Astrocyte (in vitro differentiated cells and primary cell): ENCODE measurements at regions not wholly inside any gene's neighbourhood (a gene's known extent, or its start where the extent isn't known, plus 50 kb on each side); places are given as distances from the start of the nearest gene placed in this dataset.

Experiments used
- DNase-seq: peaks from one replicate; pipeline ENCODE4 v3.0.0-alpha.2; 2010; ENCODE audit warnings: low read depth
- FAIRE-seq: peaks from 2 replicates; lab custom pipeline; 2011; peaks lifted over from hg19 to GRCh38; lab: Jason Lieb, UNC
- H2AFZ ChIP-seq: 2 replicates; pipeline ENCODE4 v1.6.0; 2012; ENCODE audit warnings: low read depth, low read length, inconsistent platforms
- H3K27ac ChIP-seq: 2 replicates; pipeline ENCODE4 v1.5.1; 2011; ENCODE audit warnings: low read depth, low read length, inconsistent platforms
- H3K27me3 ChIP-seq: 2 replicates; pipeline ENCODE4 v1.6.0; 2011; ENCODE audit warnings: low read length, inconsistent platforms; ENCODE audit not compliant: insufficient read depth
- H3K36me3 ChIP-seq: 2 replicates; pipeline ENCODE4 v1.5.1; 2011; ENCODE audit warnings: low read length, inconsistent platforms; ENCODE audit not compliant: insufficient read depth
- H3K4me1 ChIP-seq: 2 replicates; pipeline ENCODE4 v1.5.1; 2011; ENCODE audit warnings: low read length, inconsistent platforms; ENCODE audit not compliant: insufficient read depth
- H3K4me2 ChIP-seq: 2 replicates; pipeline ENCODE4 v1.6.0; 2012; ENCODE audit warnings: low read length, inconsistent platforms
- H3K4me3 ChIP-seq: 2 replicates; pipeline ENCODE4 v1.5.1; 2011; ENCODE audit warnings: low read depth, mild to moderate bottlenecking, low read length, inconsistent platforms; ENCODE audit not compliant: insufficient read depth
- H3K79me2 ChIP-seq: 2 replicates; pipeline ENCODE4 v1.6.0; 2012; ENCODE audit warnings: mild to moderate bottlenecking, low read length, inconsistent platforms; ENCODE audit not compliant: insufficient read depth
- H3K9ac ChIP-seq: 2 replicates; pipeline ENCODE4 v1.6.0; 2012; ENCODE audit warnings: mild to moderate bottlenecking, low read length, inconsistent platforms
- H3K9me3 ChIP-seq: 2 replicates; pipeline ENCODE4 v1.5.1; 2012; ENCODE audit warnings: low read depth, mild to moderate bottlenecking, low read length, inconsistent platforms; ENCODE audit not compliant: insufficient read depth
- H4K20me1 ChIP-seq: 2 replicates; pipeline ENCODE4 v1.6.0; 2012; ENCODE audit warnings: low read length, inconsistent platforms; ENCODE audit not compliant: insufficient read depth
- H3K27ac Mint-ChIP-seq: one replicate; pipeline ENCODE4 v1.8.0; 2021; ENCODE audit warnings: mild to moderate bottlenecking, mixed read lengths; ENCODE audit not compliant: unreplicated experiment
- H3K27me3 Mint-ChIP-seq: one replicate; pipeline ENCODE4 v1.8.0; 2021; ENCODE audit warnings: low read depth, mixed read lengths; ENCODE audit not compliant: unreplicated experiment
- H3K36me3 Mint-ChIP-seq: one replicate; pipeline ENCODE4 v1.8.0; 2021; ENCODE audit warnings: low read depth, mixed read lengths; ENCODE audit not compliant: unreplicated experiment
- H3K4me1 Mint-ChIP-seq: one replicate; pipeline ENCODE4 v1.8.0; 2021; ENCODE audit warnings: low read depth, mixed read lengths; ENCODE audit not compliant: unreplicated experiment
- H3K4me3 Mint-ChIP-seq: one replicate; pipeline ENCODE4 v1.8.0; 2021; ENCODE audit warnings: mild to moderate bottlenecking, moderate library complexity, mixed read lengths; ENCODE audit not compliant: unreplicated experiment
- H3K9me3 Mint-ChIP-seq: one replicate; pipeline ENCODE4 v1.8.0; 2021; ENCODE audit warnings: mild to moderate bottlenecking, mixed read lengths; ENCODE audit not compliant: unreplicated experiment
- EZH2 ChIP-seq: IDR thresholded peaks from 2 replicates; pipeline ENCODE4 v1.6.1; 2012; ENCODE audit warnings: mild to moderate bottlenecking, low read length, inconsistent platforms; ENCODE audit not compliant: insufficient read depth
- TF ChIP-seq, protein P1 (sequence below): IDR thresholded peaks from 2 replicates; pipeline ENCODE4 v1.5.1; 2011; ENCODE audit warnings: low read depth, mild to moderate bottlenecking, inconsistent platforms, low read length, moderate library complexity; ENCODE audit not compliant: insufficient read depth

DNA sequence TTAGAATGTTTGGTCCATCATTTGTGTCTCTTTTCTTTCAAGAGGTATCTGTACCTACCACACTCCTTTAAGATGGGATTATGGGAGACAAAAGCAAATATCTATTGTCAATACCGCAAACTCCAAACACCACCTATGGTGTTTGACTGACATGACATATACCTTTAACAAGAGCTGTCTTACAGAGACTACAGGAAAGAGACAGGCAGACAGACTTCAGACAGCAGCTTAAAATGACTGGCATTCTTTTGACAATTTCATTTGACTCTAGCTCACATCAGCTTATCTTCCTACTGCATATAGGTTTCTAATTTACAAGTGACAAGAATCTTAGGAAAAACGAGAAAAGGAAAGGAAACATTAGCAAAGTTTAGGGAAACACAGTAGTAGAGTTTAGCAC is 256.0 kb upstream of the TFAP2D start:
- Histone ChIP-seq H3K9ac (no peak overlapping the region), H4K20me1 (no peaks in the 10 kb centered on the region), H3K9me3 (peaks cover 2% of the 10 kb centered on the region), H3K4me2 (no peak overlapping the region), H3K4me1 (no peaks in the 10 kb centered on the region), H3K27me3 (no peaks in the 10 kb centered on the region), H3K4me3 (no peak overlapping the region), H2AFZ (no peak overlapping the region), H3K36me3 (no peaks in the 10 kb centered on the region), H3K79me2 (no peaks in the 10 kb centered on the region), H3K27ac (no peak overlapping the region)
- H3K36me3 Mint-ChIP-seq: no peaks in the 10 kb centered on the region
- no peaks in the 10 kb centered on the region for H3K27me3 Mint-ChIP-seq
- H3K27ac Mint-ChIP-seq: no peak overlapping the region
- DNase-seq (no peak), FAIRE-seq (no peak)
- no peaks in the 10 kb centered on the region for H3K4me1 Mint-ChIP-seq
- TF ChIP-seq, protein P1, sequence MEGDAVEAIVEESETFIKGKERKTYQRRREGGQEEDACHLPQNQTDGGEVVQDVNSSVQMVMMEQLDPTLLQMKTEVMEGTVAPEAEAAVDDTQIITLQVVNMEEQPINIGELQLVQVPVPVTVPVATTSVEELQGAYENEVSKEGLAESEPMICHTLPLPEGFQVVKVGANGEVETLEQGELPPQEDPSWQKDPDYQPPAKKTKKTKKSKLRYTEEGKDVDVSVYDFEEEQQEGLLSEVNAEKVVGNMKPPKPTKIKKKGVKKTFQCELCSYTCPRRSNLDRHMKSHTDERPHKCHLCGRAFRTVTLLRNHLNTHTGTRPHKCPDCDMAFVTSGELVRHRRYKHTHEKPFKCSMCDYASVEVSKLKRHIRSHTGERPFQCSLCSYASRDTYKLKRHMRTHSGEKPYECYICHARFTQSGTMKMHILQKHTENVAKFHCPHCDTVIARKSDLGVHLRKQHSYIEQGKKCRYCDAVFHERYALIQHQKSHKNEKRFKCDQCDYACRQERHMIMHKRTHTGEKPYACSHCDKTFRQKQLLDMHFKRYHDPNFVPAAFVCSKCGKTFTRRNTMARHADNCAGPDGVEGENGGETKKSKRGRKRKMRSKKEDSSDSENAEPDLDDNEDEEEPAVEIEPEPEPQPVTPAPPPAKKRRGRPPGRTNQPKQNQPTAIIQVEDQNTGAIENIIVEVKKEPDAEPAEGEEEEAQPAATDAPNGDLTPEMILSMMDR: no peak
- no peak for TF ChIP-seq EZH2
- H3K9me3 Mint-ChIP-seq: no peaks in the 10 kb centered on the region
- no peak overlapping the region for H3K4me3 Mint-ChIP-seq

DNA sequence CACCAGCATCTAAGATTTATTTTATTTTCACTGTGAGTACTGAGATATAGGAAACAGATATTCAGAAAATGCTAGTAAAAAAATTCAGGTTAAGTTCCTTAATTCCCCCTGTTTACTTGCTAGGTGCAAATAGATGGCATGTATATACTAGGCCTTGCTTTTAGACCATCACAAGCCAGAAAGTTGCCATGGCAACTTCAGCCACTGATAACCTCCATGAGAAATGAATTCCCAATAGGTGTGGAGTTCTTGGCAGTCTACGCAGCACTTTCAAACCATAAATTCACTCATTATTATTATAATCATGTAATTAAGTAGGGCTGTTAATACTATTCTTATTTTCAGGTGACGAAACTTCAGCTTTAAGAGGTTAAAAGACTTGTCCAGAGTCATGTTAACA is 251.6 kb upstream of the TFAP2D start:
- H3K27me3 Mint-ChIP-seq: no peaks in the 10 kb centered on the region
- Histone ChIP-seq H3K9me3 (no peaks in the 10 kb centered on the region), H3K27ac (no peak overlapping the region), H4K20me1 (no peaks in the 10 kb centered on the region), H3K4me2 (no peak overlapping the region), H3K4me1 (no peaks in the 10 kb centered on the region), H3K4me3 (no peak overlapping the region), H2AFZ (no peak overlapping the region), H3K36me3 (no peaks in the 10 kb centered on the region), H3K79me2 (no peaks in the 10 kb centered on the region), H3K9ac (no peak overlapping the region), H3K27me3 (no peaks in the 10 kb centered on the region)
- FAIRE-seq (no peak), DNase-seq (no peak)
- TF ChIP-seq, protein P1: no peak
- TF ChIP-seq EZH2: no peak
- no peak overlapping the region for H3K27ac Mint-ChIP-seq
- H3K9me3 Mint-ChIP-seq: no peaks in the 10 kb centered on the region
- no peak overlapping the region for H3K4me3 Mint-ChIP-seq
- H3K4me1 Mint-ChIP-seq: no peaks in the 10 kb centered on the region
- H3K36me3 Mint-ChIP-seq: no peaks in the 10 kb centered on the region

DNA sequence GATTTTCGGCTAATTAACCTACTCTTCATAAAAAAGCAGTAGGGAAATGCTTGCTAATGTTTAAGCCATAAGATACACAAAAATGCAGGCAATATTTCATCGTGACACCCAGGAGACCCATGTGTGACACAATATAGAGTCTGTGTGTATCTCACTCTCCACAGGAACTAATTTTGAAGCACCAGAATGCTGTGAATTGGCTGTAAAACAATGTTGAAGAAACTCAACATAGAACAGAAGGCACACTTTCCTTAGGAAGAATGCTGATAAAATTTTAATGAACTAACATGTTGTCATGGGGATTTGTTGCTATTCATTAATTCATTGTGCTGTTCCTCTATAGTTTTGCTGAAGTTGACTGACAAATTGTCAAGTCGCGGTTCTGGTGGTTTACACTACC is 249.4 kb upstream of the TFAP2D start:
- no peak for DNase-seq
- Histone ChIP-seq H3K4me2 (no peak overlapping the region), H2AFZ (no peak overlapping the region), H4K20me1 (no peaks in the 10 kb centered on the region), H3K79me2 (no peaks in the 10 kb centered on the region), H3K9me3 (no peaks in the 10 kb centered on the region), H3K27me3 (no peaks in the 10 kb centered on the region), H3K9ac (no peak overlapping the region), H3K4me1 (no peaks in the 10 kb centered on the region), H3K36me3 (no peaks in the 10 kb centered on the region), H3K27ac (no peak overlapping the region), H3K4me3 (no peak overlapping the region)
- H3K36me3 Mint-ChIP-seq: no peaks in the 10 kb centered on the region
- no peak overlapping the region for H3K27ac Mint-ChIP-seq
- no peak overlapping the region for H3K4me3 Mint-ChIP-seq
- H3K9me3 Mint-ChIP-seq: no peaks in the 10 kb centered on the region
- no peak for FAIRE-seq
- H3K4me1 Mint-ChIP-seq: no peaks in the 10 kb centered on the region
- no peaks in the 10 kb centered on the region for H3K27me3 Mint-ChIP-seq
- TF ChIP-seq, protein P1: no peak
- TF ChIP-seq EZH2: no peak
